OCI-LY1 (cell line): ENCODE measurements at regions not wholly inside any gene's neighbourhood (a gene's known extent, or its start where the extent isn't known, plus 50 kb on each side); places are given as distances from the start of the nearest gene placed in this dataset.

Source experiments
- H2AFZ ChIP-seq: fragments of 200-600 bp; sonication (generic), shearing (Covaris generic); 2 replicates; pipeline ENCODE4 v1.6.0; 2014; ENCODE audit warnings: antibody characterized with exemption, mild to moderate bottlenecking, low read length
- H3F3A ChIP-seq: fragments of 200-600 bp; sonication (generic), shearing (Covaris generic); 2 replicates; pipeline ENCODE4 v1.6.0; 2014; ENCODE audit warnings: mild to moderate bottlenecking, antibody characterized with exemption, low read length, moderate library complexity; ENCODE audit not compliant: insufficient read depth
- H3K27ac ChIP-seq: fragments of 200-600 bp; sonication (generic); 2 replicates; pipeline ENCODE4 v1.5.1; 2014; ENCODE audit warnings: low read length, mixed run types, mild to moderate bottlenecking, low read depth; ENCODE audit not compliant: poor library complexity, severe bottlenecking
- H3K27me3 ChIP-seq: fragments of 200-600 bp; sonication (generic); 2 replicates; pipeline ENCODE4 v1.6.0; 2014; ENCODE audit warnings: antibody characterized with exemption, mild to moderate bottlenecking, low read length, moderate library complexity; ENCODE audit not compliant: insufficient read depth
- H3K36me3 ChIP-seq: fragments of 200-600 bp; sonication (generic); 2 replicates; pipeline ENCODE4 v1.6.1; 2014; ENCODE audit warnings: mild to moderate bottlenecking, antibody characterized with exemption, low read length, moderate library complexity, mixed read lengths; ENCODE audit not compliant: insufficient read depth
- H3K4me1 ChIP-seq: fragments of 200-600 bp; sonication (generic); 2 replicates; pipeline ENCODE4 v1.5.1; 2014; ENCODE audit warnings: mild to moderate bottlenecking, low read length, moderate library complexity; ENCODE audit not compliant: insufficient read depth, severe bottlenecking
- H3K4me2 ChIP-seq: fragments of 200-600 bp; sonication (generic), shearing (Covaris generic); 2 replicates; pipeline ENCODE4 v1.6.1; 2014; ENCODE audit warnings: low read length
- H3K4me3 ChIP-seq: fragments of 200-600 bp; sonication (generic); 2 replicates; pipeline ENCODE4 v1.5.1; 2014; ENCODE audit warnings: low read length, low read depth, mild to moderate bottlenecking, mixed read lengths; ENCODE audit not compliant: poor library complexity, severe bottlenecking
- H3K79me2 ChIP-seq: fragments of 200-600 bp; shearing (Covaris generic); 2 replicates; pipeline ENCODE4 v1.6.1; 2016; ENCODE audit warnings: mixed run types, low read length, mixed read lengths; ENCODE audit not compliant: insufficient read depth
- H3K9ac ChIP-seq: fragments of 200-600 bp; sonication (generic), shearing (Covaris generic); 2 replicates; pipeline ENCODE4 v1.6.1; 2014; ENCODE audit warnings: mild to moderate bottlenecking, low read length, mixed read lengths
- H3K9me2 ChIP-seq: fragments of 200-600 bp; sonication (generic), shearing (Covaris generic); 2 replicates; pipeline ENCODE4 v1.6.1; 2014; ENCODE audit warnings: low read depth, mild to moderate bottlenecking, low read length, mixed read lengths
- H3K9me3 ChIP-seq: fragments of 200-600 bp; shearing (Covaris generic); 2 replicates; pipeline ENCODE4 v1.6.1; 2014; ENCODE audit warnings: low read length, mixed read lengths
- H4K20me1 ChIP-seq: fragments of 200-600 bp; sonication (generic), shearing (Covaris generic); 2 replicates; pipeline ENCODE4 v1.6.0; 2016; ENCODE audit warnings: mild to moderate bottlenecking, low read length; ENCODE audit not compliant: insufficient read depth
- CTCF ChIP-seq: fragments of 200-600 bp; sonication (generic), shearing (Covaris generic); IDR thresholded peaks from 2 replicates; pipeline ENCODE4 v1.5.1; 2017; ENCODE audit warnings: mild to moderate bottlenecking, antibody characterized with exemption, low read length, moderate library complexity, mixed read lengths
- EZH2 ChIP-seq: fragments of 200-600 bp; sonication (generic), shearing (Covaris generic); IDR thresholded peaks from 2 replicates; pipeline ENCODE4 v1.8.0; 2017; ENCODE audit warnings: borderline replicate concordance, mixed run types, mild to moderate bottlenecking, antibody characterized with exemption, low read length, moderate library complexity, mixed read lengths

GRCh38 chr5:161189452-161189851, 337.4 kb upstream of the ATP10B start:
- Histone ChIP-seq H3K79me2 (no peaks in the 10 kb centered on the region), H3K9me2 (no peaks in the 10 kb centered on the region), H2AFZ (no peak overlapping the region), H3K9me3 (no peaks in the 10 kb centered on the region), H3K4me1 (no peaks in the 10 kb centered on the region), H3K4me2 (no peak overlapping the region), H3K36me3 (no peaks in the 10 kb centered on the region), H3K4me3 (no peak overlapping the region), H3F3A (no peaks in the 10 kb centered on the region), H3K9ac (no peak overlapping the region), H3K27me3 (no peaks in the 10 kb centered on the region), H4K20me1 (no peaks in the 10 kb centered on the region), H3K27ac (no peak overlapping the region)
- TF ChIP-seq CTCF (no peak), EZH2 (no peak)

- H3K4me2 ChIP-seq = no peak overlapping the region
Observed at GRCh38 chr5:161183559-161183958, 331.5 kb upstream of the ATP10B start.

DNA sequence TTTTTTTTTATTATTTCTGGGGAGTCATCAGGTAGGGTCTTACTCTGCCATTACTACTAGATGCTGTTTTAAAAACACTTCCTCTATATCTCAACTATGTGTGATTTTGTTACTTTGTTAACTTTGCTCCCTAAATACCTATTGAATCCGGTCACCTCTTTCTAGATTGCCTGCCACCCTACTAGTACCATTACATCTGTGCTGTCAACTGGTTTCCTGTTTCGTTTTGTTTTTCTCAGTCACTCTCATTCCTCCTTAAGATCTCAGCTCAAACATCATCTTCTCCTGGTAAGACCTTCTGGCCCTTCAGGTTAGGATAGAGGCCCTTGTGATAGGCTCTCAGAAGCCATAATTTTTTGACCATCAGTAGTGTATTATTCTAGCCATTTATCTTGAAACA, 324.2 kb upstream of the ATP10B start:
- TF ChIP-seq CTCF = no peak
- no peak for TF ChIP-seq EZH2
- no peaks in the 10 kb centered on the region for H4K20me1 ChIP-seq
- no peak overlapping the region for H3K4me3 ChIP-seq
- no peaks in the 10 kb centered on the region for H3K36me3 ChIP-seq
- no peak overlapping the region for H3K9ac ChIP-seq
- H3F3A ChIP-seq = no peaks in the 10 kb centered on the region
- no peaks in the 10 kb centered on the region for H3K9me3 ChIP-seq
- H3K27me3 ChIP-seq = no peaks in the 10 kb centered on the region
- no peak overlapping the region for H3K27ac ChIP-seq
- no peaks in the 10 kb centered on the region for H3K4me1 ChIP-seq
- H3K79me2 ChIP-seq = no peaks in the 10 kb centered on the region
- H3K4me2 ChIP-seq = no peak overlapping the region
- no peaks in the 10 kb centered on the region for H3K9me2 ChIP-seq
- no peak overlapping the region for H2AFZ ChIP-seq

More at GRCh38 chr5:161183559-161183958, 331.5 kb upstream of the ATP10B start:
- Histone ChIP-seq H3K27me3 (no peaks in the 10 kb centered on the region), H3K27ac (no peak overlapping the region), H3K4me3 (no peak overlapping the region), H3K9ac (no peak overlapping the region), H3K36me3 (no peaks in the 10 kb centered on the region), H3K9me3 (no peaks in the 10 kb centered on the region), H4K20me1 (no peaks in the 10 kb centered on the region), H3K4me1 (no peaks in the 10 kb centered on the region), H2AFZ (no peak overlapping the region), H3K79me2 (no peaks in the 10 kb centered on the region), H3K9me2 (no peaks in the 10 kb centered on the region), H3F3A (no peaks in the 10 kb centered on the region)
- TF ChIP-seq CTCF (no peak), EZH2 (no peak)
